Esophagus muscularis mucosa (tissue), 3 donors: ENCODE measurements at regions not wholly inside any gene's neighbourhood (a gene's known extent, or its start where the extent isn't known, plus 50 kb on each side); places are given as distances from the start of the nearest gene placed in this dataset.

Experiments used
- EP300 ChIP-seq: sonication (generic); formaldehyde crosslinking; IDR thresholded peaks from one replicate; pipeline ENCODE4 v1.6.1; 2017; ENCODE audit warnings: antibody characterized with exemption
- TF ChIP-seq, protein P1 (sequence below), 3 experiments: fragments of 200-600 bp in 2 of 3; fragments of 450-650 bp in 1 of 3; sonication (generic) in 2 of 3; IDR thresholded peaks; one replicate each; pipeline ENCODE4 v1.5.1; 2017 to 2019; ENCODE audit warnings: antibody characterized with exemption in 3 of 3, mild to moderate bottlenecking in 2 of 3, moderate library complexity in 1 of 3

DNA sequence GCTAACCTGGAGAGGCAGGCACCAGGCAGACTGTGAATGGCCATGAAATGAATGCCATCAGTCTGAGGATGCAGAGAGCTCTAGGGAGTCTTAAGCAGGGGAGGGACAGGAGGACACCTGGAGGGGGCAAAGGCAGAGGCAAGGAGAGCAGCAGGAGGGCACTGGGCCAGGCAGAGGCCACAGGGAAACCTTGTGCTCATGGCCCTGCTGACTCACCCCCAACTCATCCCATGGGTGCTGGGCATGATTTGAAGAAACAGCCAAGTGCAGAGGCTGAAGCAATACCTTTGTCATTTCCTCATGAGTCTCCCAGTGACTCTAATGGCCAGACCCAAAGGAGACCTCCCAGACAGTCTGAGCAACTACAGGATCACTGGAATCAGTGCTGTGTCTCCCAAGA lies 141.4 kb downstream of the TMEM132E start:
- TF ChIP-seq, protein P1, sequence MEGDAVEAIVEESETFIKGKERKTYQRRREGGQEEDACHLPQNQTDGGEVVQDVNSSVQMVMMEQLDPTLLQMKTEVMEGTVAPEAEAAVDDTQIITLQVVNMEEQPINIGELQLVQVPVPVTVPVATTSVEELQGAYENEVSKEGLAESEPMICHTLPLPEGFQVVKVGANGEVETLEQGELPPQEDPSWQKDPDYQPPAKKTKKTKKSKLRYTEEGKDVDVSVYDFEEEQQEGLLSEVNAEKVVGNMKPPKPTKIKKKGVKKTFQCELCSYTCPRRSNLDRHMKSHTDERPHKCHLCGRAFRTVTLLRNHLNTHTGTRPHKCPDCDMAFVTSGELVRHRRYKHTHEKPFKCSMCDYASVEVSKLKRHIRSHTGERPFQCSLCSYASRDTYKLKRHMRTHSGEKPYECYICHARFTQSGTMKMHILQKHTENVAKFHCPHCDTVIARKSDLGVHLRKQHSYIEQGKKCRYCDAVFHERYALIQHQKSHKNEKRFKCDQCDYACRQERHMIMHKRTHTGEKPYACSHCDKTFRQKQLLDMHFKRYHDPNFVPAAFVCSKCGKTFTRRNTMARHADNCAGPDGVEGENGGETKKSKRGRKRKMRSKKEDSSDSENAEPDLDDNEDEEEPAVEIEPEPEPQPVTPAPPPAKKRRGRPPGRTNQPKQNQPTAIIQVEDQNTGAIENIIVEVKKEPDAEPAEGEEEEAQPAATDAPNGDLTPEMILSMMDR (IDR thresholded peaks at IDR 0.05) = no peak
- TF ChIP-seq EP300 = no peak
